Neural cell (in vitro differentiated cells): ENCODE measurements at regions not wholly inside any gene's neighbourhood (a gene's known extent, or its start where the extent isn't known, plus 50 kb on each side); places are given as distances from the start of the nearest gene placed in this dataset.

Source experiments
- H2AFZ ChIP-seq: fragments of 200-600, 300-800 bp; sonication (generic), shearing (Covaris generic); 2 replicates; pipeline ENCODE4 v1.6.0; 2014; ENCODE audit warnings: low read depth, mild to moderate bottlenecking, antibody characterized with exemption, low read length, moderate library complexity
- H3F3A ChIP-seq: fragments of 200-600 bp; shearing (Covaris generic); 2 replicates; pipeline ENCODE4 v1.6.1; 2016; ENCODE audit warnings: mild to moderate bottlenecking, moderate library complexity, mixed read lengths, antibody characterized with exemption, low read length; ENCODE audit not compliant: insufficient read depth, poor library complexity, severe bottlenecking
- H3K27ac ChIP-seq: fragments of 200-600, 300-800 bp; sonication (generic), shearing (Covaris generic); 2 replicates; pipeline ENCODE4 v1.5.1; 2014; ENCODE audit warnings: mild to moderate bottlenecking, low read length, moderate library complexity
- H3K27me3 ChIP-seq: fragments of 300-800, 200-600 bp; sonication (generic), shearing (Covaris generic); 2 replicates; pipeline ENCODE4 v1.6.0; 2014; ENCODE audit warnings: mild to moderate bottlenecking, low read depth, low read length, moderate library complexity; ENCODE audit not compliant: insufficient read depth
- H3K36me3 ChIP-seq: fragments of 300-800, 200-600 bp; sonication (generic), shearing (Covaris generic); 2 replicates; pipeline ENCODE4 v1.5.1; 2014; ENCODE audit warnings: mild to moderate bottlenecking, antibody characterized with exemption, low read length, moderate library complexity; ENCODE audit not compliant: insufficient read depth
- H3K4me2 ChIP-seq: fragments of 300-800, 200-600 bp; sonication (generic), shearing (Covaris generic); 2 replicates; pipeline ENCODE4 v1.6.0; 2014; ENCODE audit warnings: mild to moderate bottlenecking, low read length
- H3K4me3 ChIP-seq: fragments of 300-800, 200-600 bp; sonication (generic), shearing (Covaris generic); 2 replicates; pipeline ENCODE4 v1.5.1; 2014; ENCODE audit warnings: mild to moderate bottlenecking, low read length, moderate library complexity
- H3K79me2 ChIP-seq: fragments of 200-600 bp; shearing (Covaris generic); replicated peaks from 2 replicates; pipeline ENCODE4 v1.6.0; 2014; ENCODE audit warnings: mild to moderate bottlenecking, low read length, moderate library complexity; ENCODE audit not compliant: insufficient read depth
- H3K9ac ChIP-seq: fragments of 300-800, 200-600 bp; sonication (generic), shearing (Covaris generic); 2 replicates; pipeline ENCODE4 v1.6.1; 2016; ENCODE audit warnings: mild to moderate bottlenecking, low read length, mixed read lengths
- H3K9me2 ChIP-seq: fragments of 200-600 bp; shearing (Covaris generic); 2 replicates; pipeline ENCODE4 v1.6.1; 2016; ENCODE audit warnings: mild to moderate bottlenecking, low read length, mixed read lengths; ENCODE audit not compliant: insufficient read depth
- H3K9me3 ChIP-seq: fragments of 200-600, 300-800 bp; sonication (generic), shearing (Covaris generic); 2 replicates; pipeline ENCODE4 v1.6.1; 2016; ENCODE audit warnings: mild to moderate bottlenecking, mixed run types, low read length, moderate library complexity, mixed read lengths
- H4K20me1 ChIP-seq: fragments of 200-600 bp; shearing (Covaris generic); 2 replicates; pipeline ENCODE4 v1.6.1; 2016; ENCODE audit warnings: mild to moderate bottlenecking, mixed run types; ENCODE audit not compliant: insufficient read depth
- CTCF ChIP-seq: fragments of 450-650 bp; IDR thresholded peaks from 2 replicates; pipeline ENCODE4 v1.5.1; 2014; ENCODE audit warnings: antibody characterized with exemption, mild to moderate bottlenecking, moderate library complexity; ENCODE audit not compliant: poor library complexity, severe bottlenecking
- EP300 ChIP-seq: fragments of 450-650 bp; conservative IDR thresholded peaks from 2 replicates; pipeline ENCODE4 v1.6.1; 2014; ENCODE audit warnings: antibody characterized with exemption, mild to moderate bottlenecking, moderate library complexity; ENCODE audit not compliant: poor library complexity, severe bottlenecking
- EZH2 ChIP-seq: fragments of 200-600, 300-800 bp; shearing (Covaris generic), sonication (generic); IDR thresholded peaks from 2 replicates; pipeline ENCODE4 v1.6.1; 2014; ENCODE audit warnings: antibody characterized with exemption, low read length, borderline replicate concordance, mild to moderate bottlenecking; ENCODE audit not compliant: insufficient read depth, poor library complexity, severe bottlenecking
- MXI1 ChIP-seq: fragments of 450-650 bp; conservative IDR thresholded peaks from 2 replicates; pipeline ENCODE4 v1.6.1; 2014; ENCODE audit warnings: antibody characterized with exemption, mild to moderate bottlenecking; ENCODE audit not compliant: poor library complexity, severe bottlenecking
- POLR2AphosphoS5 ChIP-seq: IDR thresholded peaks from 2 replicates; pipeline ENCODE4 v1.6.1; 2012
- RAD21 ChIP-seq: fragments of 450-650 bp; conservative IDR thresholded peaks from 2 replicates; pipeline ENCODE4 v1.6.1; 2014; ENCODE audit warnings: antibody characterized with exemption, mild to moderate bottlenecking, moderate library complexity
- SMC3 ChIP-seq: fragments of 450-650 bp; conservative IDR thresholded peaks from 2 replicates; pipeline ENCODE4 v1.6.1; 2014; ENCODE audit warnings: antibody characterized with exemption, mild to moderate bottlenecking, moderate library complexity; ENCODE audit not compliant: poor library complexity
- TAF1 ChIP-seq: IDR thresholded peaks from 2 replicates; pipeline ENCODE4 v1.6.1; 2012; ENCODE audit warnings: low read depth
- TF ChIP-seq, protein P1 (sequence below): IDR thresholded peaks from 2 replicates; pipeline ENCODE4 v1.6.1; 2012; ENCODE audit warnings: borderline replicate concordance

GRCh38 chr6:112591329-112591728, 244.2 kb downstream of the RFPL4B start:
- Histone ChIP-seq H3K9ac (no peak overlapping the region), H3K79me2 (no peaks in the 10 kb centered on the region), H3K4me2 (no peak overlapping the region), H3K9me2 (no peaks in the 10 kb centered on the region), H3K36me3 (no peaks in the 10 kb centered on the region), H3K27me3 (no peaks in the 10 kb centered on the region), H3K4me3 (no peak overlapping the region), H3F3A (no peaks in the 10 kb centered on the region), H3K9me3 (no peaks in the 10 kb centered on the region), H3K27ac (no peak overlapping the region), H2AFZ (no peak overlapping the region), H4K20me1 (no peaks in the 10 kb centered on the region)
- TF ChIP-seq RAD21: no peak
- TF ChIP-seq TAF1: no peak
- no peak for TF ChIP-seq EP300
- TF ChIP-seq, protein P1, sequence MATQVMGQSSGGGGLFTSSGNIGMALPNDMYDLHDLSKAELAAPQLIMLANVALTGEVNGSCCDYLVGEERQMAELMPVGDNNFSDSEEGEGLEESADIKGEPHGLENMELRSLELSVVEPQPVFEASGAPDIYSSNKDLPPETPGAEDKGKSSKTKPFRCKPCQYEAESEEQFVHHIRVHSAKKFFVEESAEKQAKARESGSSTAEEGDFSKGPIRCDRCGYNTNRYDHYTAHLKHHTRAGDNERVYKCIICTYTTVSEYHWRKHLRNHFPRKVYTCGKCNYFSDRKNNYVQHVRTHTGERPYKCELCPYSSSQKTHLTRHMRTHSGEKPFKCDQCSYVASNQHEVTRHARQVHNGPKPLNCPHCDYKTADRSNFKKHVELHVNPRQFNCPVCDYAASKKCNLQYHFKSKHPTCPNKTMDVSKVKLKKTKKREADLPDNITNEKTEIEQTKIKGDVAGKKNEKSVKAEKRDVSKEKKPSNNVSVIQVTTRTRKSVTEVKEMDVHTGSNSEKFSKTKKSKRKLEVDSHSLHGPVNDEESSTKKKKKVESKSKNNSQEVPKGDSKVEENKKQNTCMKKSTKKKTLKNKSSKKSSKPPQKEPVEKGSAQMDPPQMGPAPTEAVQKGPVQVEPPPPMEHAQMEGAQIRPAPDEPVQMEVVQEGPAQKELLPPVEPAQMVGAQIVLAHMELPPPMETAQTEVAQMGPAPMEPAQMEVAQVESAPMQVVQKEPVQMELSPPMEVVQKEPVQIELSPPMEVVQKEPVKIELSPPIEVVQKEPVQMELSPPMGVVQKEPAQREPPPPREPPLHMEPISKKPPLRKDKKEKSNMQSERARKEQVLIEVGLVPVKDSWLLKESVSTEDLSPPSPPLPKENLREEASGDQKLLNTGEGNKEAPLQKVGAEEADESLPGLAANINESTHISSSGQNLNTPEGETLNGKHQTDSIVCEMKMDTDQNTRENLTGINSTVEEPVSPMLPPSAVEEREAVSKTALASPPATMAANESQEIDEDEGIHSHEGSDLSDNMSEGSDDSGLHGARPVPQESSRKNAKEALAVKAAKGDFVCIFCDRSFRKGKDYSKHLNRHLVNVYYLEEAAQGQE: no peak
- TF ChIP-seq POLR2AphosphoS5: no peak
- TF ChIP-seq SMC3: no peak
- TF ChIP-seq EZH2: no peak
- no peak for TF ChIP-seq MXI1
- no peak for TF ChIP-seq CTCF

DNA sequence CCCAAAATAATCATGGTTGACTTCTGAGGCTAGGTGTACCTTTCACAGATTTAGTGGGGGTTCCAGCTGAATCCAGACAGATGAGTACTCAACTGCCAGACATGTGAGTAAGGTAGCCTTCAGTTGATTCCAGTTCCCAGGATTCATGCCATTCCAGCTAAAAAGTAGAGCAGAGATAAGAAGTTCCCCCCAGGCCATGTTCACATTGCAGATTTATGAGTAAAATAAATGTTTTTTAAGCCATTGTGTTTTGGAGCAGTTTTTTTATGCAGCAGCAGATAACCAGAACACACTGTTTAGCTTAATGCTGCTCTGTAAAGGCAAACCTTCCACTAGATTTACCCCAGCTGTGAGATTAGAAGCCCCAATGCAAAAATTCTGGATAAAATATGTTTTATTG, 245.0 kb downstream of the RFPL4B start:
- Histone ChIP-seq H3K79me2 (no peaks in the 10 kb centered on the region), H2AFZ (no peak overlapping the region), H3K4me2 (no peak overlapping the region), H3K27me3 (no peaks in the 10 kb centered on the region), H3F3A (no peaks in the 10 kb centered on the region), H3K27ac (no peak overlapping the region), H3K9ac (no peak overlapping the region), H3K4me3 (no peak overlapping the region), H3K36me3 (no peaks in the 10 kb centered on the region), H4K20me1 (no peaks in the 10 kb centered on the region), H3K9me3 (no peaks in the 10 kb centered on the region), H3K9me2 (no peaks in the 10 kb centered on the region)
- TF ChIP-seq TAF1: no peak
- no peak for TF ChIP-seq RAD21
- TF ChIP-seq SMC3: no peak
- TF ChIP-seq EZH2: no peak
- TF ChIP-seq, protein P1: no peak
- no peak for TF ChIP-seq POLR2AphosphoS5
- TF ChIP-seq CTCF: no peak
- TF ChIP-seq EP300: no peak
